ENCODE measurements at regions not wholly inside any gene's neighbourhood (a gene's known extent, or its start where the extent isn't known, plus 50 kb on each side); places are given as distances from the start of the nearest gene placed in this dataset.

- TF ChIP-seq PAX5 (IDR thresholded peaks at IDR 0.05; ENCODE audit: insufficient read depth, low read length, severe bottlenecking) (no peak), POLR2AphosphoS5 (IDR thresholded peaks at IDR 0.05; ENCODE audit: low read depth, low read length) (no peak)
- DNase-seq (ENCODE audit: insufficient read length, low spot score): no peak
- FAIRE-seq: no peak
These were observed 319.2 kb downstream of the SHQ1 start for GRCh38 chr3:72529081-72529480.

GRCh38 chr3:72523429-72524151 lies 324.7 kb downstream of the SHQ1 start:
- TF ChIP-seq SPI1 (IDR thresholded peaks at IDR 0.05; ENCODE audit: low read depth, low read length): peak; percentile 99
- TF ChIP-seq PAX5 (IDR thresholded peaks at IDR 0.05; ENCODE audit: insufficient read depth, low read length, severe bottlenecking): no peak
- TF ChIP-seq TAF1 (IDR thresholded peaks at IDR 0.05; ENCODE audit: low read depth, low read length): no peak
- peak; percentile 50; the same call in 1 of the 2 replicates for TF ChIP-seq POU2F2 (IDR thresholded peaks at IDR 0.05; ENCODE audit: low read depth, low read length)
- no peak for TF ChIP-seq POLR2AphosphoS5 (IDR thresholded peaks at IDR 0.05; ENCODE audit: low read depth, low read length)
- 0 out of 2 replicates have a peak, but pooled peaks have one; percentile 41 for TF ChIP-seq POLR2A (IDR thresholded peaks at IDR 0.05; ENCODE audit: low read depth, low read length)
- peak; percentile 96 for FAIRE-seq
- DNase-seq (ENCODE audit: insufficient read length, low spot score): no peak

- FAIRE-seq (no peak), DNase-seq (ENCODE audit: insufficient read length, low spot score) (no peak)
- TF ChIP-seq POLR2AphosphoS5 (IDR thresholded peaks at IDR 0.05; ENCODE audit: low read depth, low read length): no peak
- TF ChIP-seq POLR2A (IDR thresholded peaks at IDR 0.05; ENCODE audit: low read depth, low read length): no peak
- no peak for TF ChIP-seq TAF1 (IDR thresholded peaks at IDR 0.05; ENCODE audit: low read depth, low read length)
- no peak for TF ChIP-seq PAX5 (IDR thresholded peaks at IDR 0.05; ENCODE audit: insufficient read depth, low read length, severe bottlenecking)
- no peak for TF ChIP-seq SPI1 (IDR thresholded peaks at IDR 0.05; ENCODE audit: low read depth, low read length)
- TF ChIP-seq POU2F2 (IDR thresholded peaks at IDR 0.05; ENCODE audit: low read depth, low read length): no peak
These were observed 327.4 kb downstream of the SHQ1 start for GRCh38 chr3:72520690-72521308.

- FAIRE-seq: no peak
- DNase-seq (ENCODE audit: insufficient read length, low spot score): no peak
- TF ChIP-seq SPI1 (IDR thresholded peaks at IDR 0.05; ENCODE audit: low read depth, low read length) (0 out of 2 replicates have a peak, but pooled peaks have one; percentile 20), POLR2AphosphoS5 (IDR thresholded peaks at IDR 0.05; ENCODE audit: low read depth, low read length) (no peak)
These were observed 328.2 kb downstream of the SHQ1 start for GRCh38 chr3:72519946-72520604.

- TF ChIP-seq TAF1 (IDR thresholded peaks at IDR 0.05; ENCODE audit: low read depth, low read length) (no peak), POU2F2 (IDR thresholded peaks at IDR 0.05; ENCODE audit: low read depth, low read length) (no peak), SPI1 (IDR thresholded peaks at IDR 0.05; ENCODE audit: low read depth, low read length) (no peak), POLR2A (IDR thresholded peaks at IDR 0.05; ENCODE audit: low read depth, low read length) (no peak), PAX5 (IDR thresholded peaks at IDR 0.05; ENCODE audit: insufficient read depth, low read length, severe bottlenecking) (no peak), POLR2AphosphoS5 (IDR thresholded peaks at IDR 0.05; ENCODE audit: low read depth, low read length) (no peak)
- DNase-seq (ENCODE audit: insufficient read length, low spot score) (no peak), FAIRE-seq (no peak)
These were observed 330.3 kb downstream of the SHQ1 start for GRCh38 chr3:72517921-72518424.

- FAIRE-seq (no peak), DNase-seq (ENCODE audit: insufficient read length, low spot score) (no peak)
- TF ChIP-seq POLR2A (IDR thresholded peaks at IDR 0.05; ENCODE audit: low read depth, low read length) (no peak), TAF1 (IDR thresholded peaks at IDR 0.05; ENCODE audit: low read depth, low read length) (no peak), POLR2AphosphoS5 (IDR thresholded peaks at IDR 0.05; ENCODE audit: low read depth, low read length) (no peak), SPI1 (IDR thresholded peaks at IDR 0.05; ENCODE audit: low read depth, low read length) (no peak), POU2F2 (IDR thresholded peaks at IDR 0.05; ENCODE audit: low read depth, low read length) (no peak)
These were observed 330.9 kb downstream of the SHQ1 start for GRCh38 chr3:72517336-72517735.

- no peak for DNase-seq (ENCODE audit: insufficient read length, low spot score)
- FAIRE-seq: no peak
- TF ChIP-seq SPI1 (IDR thresholded peaks at IDR 0.05; ENCODE audit: low read depth, low read length): no peak
- TF ChIP-seq POLR2A (IDR thresholded peaks at IDR 0.05; ENCODE audit: low read depth, low read length): no peak
- no peak for TF ChIP-seq PAX5 (IDR thresholded peaks at IDR 0.05; ENCODE audit: insufficient read depth, low read length, severe bottlenecking)
- no peak for TF ChIP-seq TAF1 (IDR thresholded peaks at IDR 0.05; ENCODE audit: low read depth, low read length)
These were observed 331.9 kb downstream of the SHQ1 start for GRCh38 chr3:72516361-72516760.

- no peak for TF ChIP-seq TAF1 (IDR thresholded peaks at IDR 0.05; ENCODE audit: low read depth, low read length)
- TF ChIP-seq POLR2A (IDR thresholded peaks at IDR 0.05; ENCODE audit: low read depth, low read length): no peak
- FAIRE-seq: no peak
These were observed 332.3 kb downstream of the SHQ1 start for GRCh38 chr3:72515941-72516340.

GRCh38 chr3:72515281-72515680 lies 333.0 kb downstream of the SHQ1 start:
- DNase-seq (ENCODE audit: insufficient read length, low spot score): no peak
- FAIRE-seq: no peak
- TF ChIP-seq POLR2AphosphoS5 (IDR thresholded peaks at IDR 0.05; ENCODE audit: low read depth, low read length): no peak
- TF ChIP-seq POLR2A (IDR thresholded peaks at IDR 0.05; ENCODE audit: low read depth, low read length): no peak
- no peak for TF ChIP-seq SPI1 (IDR thresholded peaks at IDR 0.05; ENCODE audit: low read depth, low read length)
- no peak for TF ChIP-seq TAF1 (IDR thresholded peaks at IDR 0.05; ENCODE audit: low read depth, low read length)
- no peak for TF ChIP-seq PAX5 (IDR thresholded peaks at IDR 0.05; ENCODE audit: insufficient read depth, low read length, severe bottlenecking)
- TF ChIP-seq POU2F2 (IDR thresholded peaks at IDR 0.05; ENCODE audit: low read depth, low read length): no peak

More at GRCh38 chr3:72515941-72516340, 332.3 kb downstream of the SHQ1 start:
- no peak for DNase-seq (ENCODE audit: insufficient read length, low spot score)

GRCh38 chr3:72510247-72510646 lies 338.0 kb downstream of the SHQ1 start:
- no peak for TF ChIP-seq SPI1 (IDR thresholded peaks at IDR 0.05; ENCODE audit: low read depth, low read length)
- no peak for TF ChIP-seq TAF1 (IDR thresholded peaks at IDR 0.05; ENCODE audit: low read depth, low read length)
- no peak for TF ChIP-seq POLR2A (IDR thresholded peaks at IDR 0.05; ENCODE audit: low read depth, low read length)
- no peak for TF ChIP-seq POLR2AphosphoS5 (IDR thresholded peaks at IDR 0.05; ENCODE audit: low read depth, low read length)
- no peak for TF ChIP-seq PAX5 (IDR thresholded peaks at IDR 0.05; ENCODE audit: insufficient read depth, low read length, severe bottlenecking)
- no peak for TF ChIP-seq POU2F2 (IDR thresholded peaks at IDR 0.05; ENCODE audit: low read depth, low read length)
- FAIRE-seq (peak; percentile 58), DNase-seq (ENCODE audit: insufficient read length, low spot score) (no peak)

Data from GM12891 (cell line).